RWPE1 (cell line): ENCODE measurements at regions not wholly inside any gene's neighbourhood (a gene's known extent, or its start where the extent isn't known, plus 50 kb on each side); places are given as distances from the start of the nearest gene placed in this dataset.
"Not testable (repeated sequence)": the region's sequence is repeated elsewhere in the genome, so short reads cannot be mapped to it uniquely, and the experiment has no call there.

Source experiments
- CTCF ChIA-PET: fragments of 350-600 bp; sonication (Branson Sonifier 250); formaldehyde crosslinking; extraction: SDS; loops from one replicate; lab custom pipeline; 2021; lab: Yijun Ruan, JAX
- POLR2A ChIA-PET: fragments of 400-600 bp; formaldehyde crosslinking; extraction: SDS; loops from one replicate; lab custom pipeline; 2020; ENCODE audit warnings: antibody characterized with exemption; ENCODE audit not compliant: low non-redundant PET; lab: Yijun Ruan, JAX
- DNase-seq: peaks from one replicate; pipeline ENCODE4 v3.0.0; 2012; ENCODE audit warnings: low spot score
- H3K27ac ChIP-seq: fragments of 450-650 bp; 2 replicates; pipeline ENCODE4 v1.5.1; 2017
- TF ChIP-seq, protein P1 (sequence below): fragments of 450-650 bp; conservative IDR thresholded peaks from 2 replicates; pipeline ENCODE4 v1.5.1; 2017; ENCODE audit warnings: low read depth, mild to moderate bottlenecking

DNA sequence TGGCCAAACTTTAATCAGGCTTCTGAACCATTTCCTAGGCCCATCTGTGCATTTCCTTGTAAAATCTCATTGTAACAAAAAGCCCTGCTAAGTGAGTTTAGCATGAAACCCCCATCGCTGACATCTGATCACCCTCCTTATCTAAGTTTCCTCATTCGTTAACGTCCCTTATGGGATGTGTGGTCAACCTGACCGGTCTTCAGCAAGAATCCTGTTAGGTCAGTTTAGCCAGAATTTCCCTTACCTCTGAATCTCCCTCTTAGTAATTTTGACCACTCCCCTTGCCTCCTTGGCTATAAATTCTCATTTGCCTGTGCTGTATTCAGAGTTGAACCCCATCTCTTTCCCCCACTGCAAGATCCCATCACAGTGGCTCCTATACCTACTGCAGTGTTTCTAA lies 239.3 kb downstream of the RMST start:
- POLR2A ChIA-PET = no interaction called here
- DNase-seq = no peak
- H3K27ac ChIP-seq = no peak overlapping the region
- CTCF ChIA-PET = interaction anchor here (0.6 kb wide), 1 partner anchor 259 kb away, joined by 4 read pairs; no protein-coding TSS in a partner anchor
- TF ChIP-seq, protein P1, sequence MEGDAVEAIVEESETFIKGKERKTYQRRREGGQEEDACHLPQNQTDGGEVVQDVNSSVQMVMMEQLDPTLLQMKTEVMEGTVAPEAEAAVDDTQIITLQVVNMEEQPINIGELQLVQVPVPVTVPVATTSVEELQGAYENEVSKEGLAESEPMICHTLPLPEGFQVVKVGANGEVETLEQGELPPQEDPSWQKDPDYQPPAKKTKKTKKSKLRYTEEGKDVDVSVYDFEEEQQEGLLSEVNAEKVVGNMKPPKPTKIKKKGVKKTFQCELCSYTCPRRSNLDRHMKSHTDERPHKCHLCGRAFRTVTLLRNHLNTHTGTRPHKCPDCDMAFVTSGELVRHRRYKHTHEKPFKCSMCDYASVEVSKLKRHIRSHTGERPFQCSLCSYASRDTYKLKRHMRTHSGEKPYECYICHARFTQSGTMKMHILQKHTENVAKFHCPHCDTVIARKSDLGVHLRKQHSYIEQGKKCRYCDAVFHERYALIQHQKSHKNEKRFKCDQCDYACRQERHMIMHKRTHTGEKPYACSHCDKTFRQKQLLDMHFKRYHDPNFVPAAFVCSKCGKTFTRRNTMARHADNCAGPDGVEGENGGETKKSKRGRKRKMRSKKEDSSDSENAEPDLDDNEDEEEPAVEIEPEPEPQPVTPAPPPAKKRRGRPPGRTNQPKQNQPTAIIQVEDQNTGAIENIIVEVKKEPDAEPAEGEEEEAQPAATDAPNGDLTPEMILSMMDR = no peak

DNA sequence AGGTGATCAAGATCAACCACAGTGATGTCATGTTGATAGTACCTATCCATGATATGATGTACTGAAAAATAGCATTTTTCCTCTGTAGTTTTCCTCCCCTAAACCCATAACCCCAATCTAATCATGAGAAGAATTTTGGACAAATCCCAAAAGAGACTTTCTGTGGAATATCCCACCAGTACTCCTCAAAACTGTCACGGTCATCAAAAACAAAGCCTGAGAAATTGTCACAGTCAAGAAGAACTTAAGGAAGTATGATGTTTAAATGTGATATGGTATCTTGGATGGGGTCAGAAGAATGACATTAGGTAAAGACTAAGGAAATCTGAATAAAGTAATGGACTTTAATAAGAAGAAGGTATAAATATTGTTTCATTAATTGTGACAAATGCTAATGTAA lies 248.8 kb downstream of the RMST start:
- ChIA-PET CTCF (no interaction called here), POLR2A (no interaction called here)
- H3K27ac ChIP-seq = no peak overlapping the region
- DNase-seq = no peak
- TF ChIP-seq, protein P1 = no peak

DNA sequence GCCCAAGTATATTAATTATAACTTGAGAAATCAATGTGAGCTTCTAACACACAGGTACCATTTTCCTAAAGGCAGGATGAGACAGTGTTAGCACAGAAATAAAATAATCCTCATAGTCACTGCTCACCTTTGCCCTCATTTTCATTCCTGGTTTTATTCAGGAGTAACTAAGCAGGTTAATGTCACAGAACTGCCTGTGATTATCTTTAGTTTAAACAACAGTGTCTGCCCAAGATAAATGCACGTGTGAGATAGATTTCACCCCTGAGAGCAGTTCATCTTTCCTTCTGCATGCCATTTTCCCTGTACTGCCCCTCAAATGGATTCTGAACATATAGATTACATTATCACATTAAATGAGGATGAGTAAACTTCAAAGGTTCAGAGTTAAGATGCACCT lies 250.7 kb downstream of the RMST start:
- POLR2A ChIA-PET = no interaction called here
- no peak overlapping the region for H3K27ac ChIP-seq
- TF ChIP-seq, protein P1 = no peak
- CTCF ChIA-PET = interaction anchor here (0.6 kb wide), 1 partner anchor 7 kb away, joined by 3 read pairs; no protein-coding TSS in a partner anchor
- no peak for DNase-seq

DNA sequence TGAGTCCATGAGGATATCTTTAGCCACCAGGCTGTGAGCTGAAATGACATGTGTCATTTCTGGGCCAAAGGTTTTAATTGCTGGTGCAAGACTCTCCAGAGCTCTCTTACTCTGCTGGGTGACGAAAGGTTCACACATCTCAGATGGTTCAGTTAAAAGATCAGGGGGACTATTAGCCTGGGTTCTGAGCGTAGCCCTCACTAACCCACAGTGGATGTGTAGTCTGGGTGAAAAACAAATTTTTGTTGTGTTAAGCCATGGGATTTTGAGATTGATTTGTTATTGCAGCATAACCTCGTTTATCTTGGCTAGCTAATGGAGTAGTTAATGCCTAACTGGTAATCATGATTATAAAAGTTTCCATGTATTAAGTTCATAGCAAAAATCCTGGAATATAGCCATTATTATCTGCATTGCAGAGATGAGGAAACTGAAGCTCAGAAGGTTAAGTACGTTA lies 251.5 kb downstream of the RMST start:
- ChIA-PET POLR2A (no interaction called here), CTCF (interaction anchor here (0.5 kb wide), 1 partner anchor 17 kb away, joined by 3 read pairs; no protein-coding TSS in a partner anchor)
- no peak overlapping the region for H3K27ac ChIP-seq
- no peak for DNase-seq
- TF ChIP-seq, protein P1 = no peak

DNA sequence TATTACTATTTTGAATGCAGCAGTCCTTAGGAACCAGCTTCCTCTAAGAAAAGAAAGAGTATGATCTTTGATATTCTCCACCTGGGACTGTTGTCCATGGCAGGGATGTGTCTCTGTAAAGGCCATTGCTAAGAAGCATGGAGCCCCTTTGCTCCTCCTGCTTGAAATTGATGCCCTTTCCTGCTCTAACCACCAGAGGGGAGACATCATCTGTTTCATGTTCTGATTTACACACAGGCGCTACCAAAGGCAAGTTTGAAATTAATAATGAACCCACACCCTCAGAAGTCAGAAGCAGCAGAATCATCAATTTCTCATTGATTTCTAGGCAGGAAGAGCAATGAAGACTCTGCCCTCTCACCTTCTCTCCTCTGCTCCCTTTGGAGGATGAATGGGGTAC lies 253.8 kb downstream of the RMST start:
- ChIA-PET CTCF (no interaction called here), POLR2A (no interaction called here)
- TF ChIP-seq, protein P1 = no peak
- no peak overlapping the region for H3K27ac ChIP-seq
- DNase-seq = no peak

DNA sequence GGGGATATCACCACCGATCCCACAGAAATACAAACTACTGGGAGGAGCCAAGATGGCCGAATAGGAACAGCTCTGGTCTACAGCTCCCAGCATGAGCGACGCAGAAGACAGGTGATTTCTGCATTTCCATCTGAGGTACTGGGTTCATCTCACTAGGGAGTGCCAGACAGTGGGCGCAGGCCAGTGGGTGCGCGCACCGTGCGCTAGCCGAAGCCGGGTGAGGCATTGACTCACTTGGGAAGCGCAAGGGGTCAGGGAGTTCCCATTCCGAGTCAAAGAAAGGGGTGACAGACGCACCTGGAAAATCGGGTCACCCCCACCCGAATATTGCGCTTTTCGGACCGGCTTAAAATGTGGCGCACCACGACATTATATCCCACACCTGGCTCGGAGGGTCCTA lies 261.2 kb downstream of the RMST start:
- DNase-seq, H3K27ac ChIP-seq, POLR2A ChIA-PET, CTCF ChIA-PET: not testable (repeated sequence)

DNA sequence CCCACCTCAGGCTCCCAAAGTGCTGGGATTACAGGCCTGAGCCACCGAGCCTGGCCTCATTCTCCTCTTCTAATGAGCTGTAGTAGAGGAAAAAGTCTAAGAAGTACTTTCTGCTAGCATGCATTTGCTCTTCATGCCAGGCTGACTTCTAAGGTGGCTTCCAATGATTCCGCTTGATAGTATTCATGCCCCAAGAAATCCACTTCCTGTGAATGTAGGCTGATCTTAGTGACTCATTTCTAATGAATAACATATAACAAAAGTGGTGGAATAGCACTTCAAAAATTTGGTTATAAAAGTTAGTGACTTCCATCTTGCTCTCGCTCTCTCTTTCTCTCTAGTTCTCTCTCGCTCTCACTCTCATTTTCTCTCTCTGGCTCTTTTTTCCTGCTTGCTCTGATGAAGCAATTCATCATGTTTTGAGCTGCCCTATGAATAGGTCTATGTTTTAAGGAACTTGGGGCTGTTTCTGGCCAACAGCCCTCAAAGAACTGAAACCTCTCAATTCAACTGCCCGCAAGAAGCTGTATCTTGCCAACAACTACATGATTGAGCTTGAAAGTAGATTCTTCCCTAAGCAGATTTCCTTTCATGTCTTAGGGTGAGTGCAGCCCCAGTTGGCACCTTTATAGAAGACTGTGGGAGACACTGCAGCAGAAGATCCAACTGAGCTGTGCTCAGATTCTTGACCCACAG lies 282.9 kb downstream of the RMST start:
- CTCF ChIA-PET = interaction anchor here (0.6 kb wide), 1 partner anchor 126 kb away, joined by 7 read pairs; no protein-coding TSS in a partner anchor
- TF ChIP-seq, protein P1 = no peak
- no peak for DNase-seq
- no peak overlapping the region for H3K27ac ChIP-seq
- POLR2A ChIA-PET = no interaction called here
